GM18519 (cell line): ENCODE measurements at regions not wholly inside any gene's neighbourhood (a gene's known extent, or its start where the extent isn't known, plus 50 kb on each side); places are given as distances from the start of the nearest gene placed in this dataset.
"Not testable (repeated sequence)": the region's sequence is repeated elsewhere in the genome, so short reads cannot be mapped to it uniquely, and the experiment has no call there.

Source experiments
- ATAC-seq: cut with Tn5 transposase; IDR thresholded peaks from one replicate; pipeline ENCODE4 v1.9.1; 2021; ENCODE audit warnings: mild to moderate bottlenecking, moderate library complexity; ENCODE audit not compliant: unreplicated experiment, low FRiP score

DNA sequence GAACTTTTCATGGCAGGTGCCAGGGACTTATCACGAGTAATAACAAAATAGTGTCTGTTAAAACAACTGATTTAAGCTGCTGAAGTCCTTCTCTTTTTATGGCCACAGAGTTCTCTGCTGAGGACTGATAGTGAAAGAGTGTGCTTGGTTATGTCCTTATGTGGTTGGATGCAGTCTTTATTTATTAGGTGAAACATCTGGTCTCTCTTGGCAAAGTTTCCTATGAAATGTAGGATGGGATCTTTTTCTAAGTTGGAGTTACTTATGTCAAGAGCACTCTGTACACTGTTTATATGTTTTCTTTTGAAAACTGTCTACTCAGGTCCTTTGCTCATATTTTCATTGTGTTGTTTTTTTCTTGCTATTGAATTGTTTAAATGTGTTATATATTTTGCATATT is 1816.1 kb upstream of the C9orf72 start:
- ATAC-seq, result no peak

DNA sequence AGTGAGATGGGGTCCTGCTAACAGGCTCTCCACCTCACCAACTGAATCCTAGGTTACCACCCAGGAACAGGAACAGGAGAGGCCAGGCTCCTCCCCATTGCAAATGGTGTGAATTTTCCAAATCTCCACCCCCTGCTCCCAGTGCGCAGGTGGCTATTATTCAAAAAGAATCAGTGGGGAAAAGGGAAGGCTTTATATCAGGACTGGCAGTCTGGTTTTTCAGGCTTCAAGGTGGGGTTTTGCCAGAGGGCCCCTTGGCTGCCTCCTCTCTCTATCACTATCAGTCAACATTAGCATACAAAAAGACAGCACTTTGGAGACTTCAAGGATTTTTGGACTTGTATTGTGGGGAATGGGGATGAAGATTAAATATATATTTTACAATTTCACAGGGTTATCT is 1817.6 kb upstream of the C9orf72 start:
- no peak for ATAC-seq

DNA sequence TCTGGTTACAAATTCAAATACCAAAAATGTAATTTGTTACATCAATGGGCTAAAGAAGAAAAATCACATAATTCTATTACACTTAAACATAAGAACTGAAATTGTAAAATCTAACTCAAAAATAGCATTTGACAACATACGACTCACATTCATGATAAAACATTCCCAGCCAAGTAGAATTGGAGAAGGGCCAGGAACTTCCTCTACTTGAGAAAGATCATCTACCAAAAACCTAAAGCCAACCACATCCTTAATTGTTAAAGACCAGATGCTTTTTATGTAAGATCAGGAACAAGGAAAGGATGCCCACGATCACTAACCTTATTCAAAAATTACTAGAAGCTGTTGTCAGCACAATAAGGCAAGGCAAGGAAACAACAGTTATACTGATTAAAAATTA is 1819.8 kb upstream of the C9orf72 start:
- ATAC-seq, result no peak

GRCh38 chr9:29394855-29395254 is 1821.6 kb upstream of the C9orf72 start:
- ATAC-seq, result no peak

- ATAC-seq, result no peak
These were observed 1823.9 kb upstream of the C9orf72 start for GRCh38 chr9:29397148-29397547.

DNA sequence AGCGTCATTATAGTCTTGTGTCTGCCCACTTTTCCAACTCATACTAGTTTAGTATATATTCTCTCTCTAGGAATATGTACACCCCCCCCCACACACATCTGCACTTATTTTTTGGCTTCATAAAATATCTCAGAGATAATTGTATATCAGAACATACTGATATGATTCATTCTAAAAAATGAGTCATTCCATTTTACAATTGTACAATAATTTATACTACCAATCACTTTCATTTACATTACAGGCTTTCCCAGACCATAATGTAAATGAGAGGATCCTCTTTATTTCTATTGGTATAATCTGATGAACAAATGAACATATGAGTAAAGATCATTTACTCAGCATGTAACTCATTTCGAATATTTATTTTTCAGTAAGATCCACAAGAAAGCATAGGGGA is 1842.9 kb upstream of the C9orf72 start:
- no peak for ATAC-seq

- ATAC-seq, result no peak
These were observed 1849.2 kb upstream of the C9orf72 start for GRCh38 chr9:29422438-29422837.

- ATAC-seq, result no peak
These were observed 1858.9 kb upstream of the C9orf72 start for GRCh38 chr9:29432191-29432590.

- ATAC-seq, result not testable (repeated sequence)
These were observed 1859.4 kb upstream of the C9orf72 start for GRCh38 chr9:29432656-29433055.

GRCh38 chr9:29435368-29435767 is 1862.1 kb upstream of the C9orf72 start:
- no peak for ATAC-seq

- ATAC-seq, result no peak
These were observed 1864.2 kb upstream of the C9orf72 start for GRCh38 chr9:29437526-29437925.

GRCh38 chr9:29439961-29440360 is 1866.7 kb upstream of the C9orf72 start:
- ATAC-seq, result no peak

DNA sequence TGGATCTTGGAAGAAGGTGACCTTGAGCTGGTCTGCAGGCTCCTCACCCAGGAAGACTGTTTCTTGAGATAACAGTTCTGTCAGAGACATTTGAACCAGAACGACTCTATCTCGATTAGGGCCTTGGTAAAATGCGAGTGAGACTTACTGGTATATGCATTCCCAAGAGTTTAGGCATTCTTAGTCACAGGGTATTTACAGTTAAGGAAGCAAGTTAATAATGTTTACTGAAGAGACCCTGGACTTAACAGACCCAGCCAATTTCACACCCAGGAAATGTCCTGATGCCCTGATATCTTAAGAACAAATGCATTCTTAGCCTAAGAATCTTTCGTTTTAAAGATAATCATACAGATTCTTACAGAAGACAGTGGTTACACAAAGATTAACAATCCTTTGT is 1867.2 kb upstream of the C9orf72 start:
- ATAC-seq, result no peak

- ATAC-seq, result no peak
These were observed 1872.5 kb upstream of the C9orf72 start for GRCh38 chr9:29445751-29446150.

DNA sequence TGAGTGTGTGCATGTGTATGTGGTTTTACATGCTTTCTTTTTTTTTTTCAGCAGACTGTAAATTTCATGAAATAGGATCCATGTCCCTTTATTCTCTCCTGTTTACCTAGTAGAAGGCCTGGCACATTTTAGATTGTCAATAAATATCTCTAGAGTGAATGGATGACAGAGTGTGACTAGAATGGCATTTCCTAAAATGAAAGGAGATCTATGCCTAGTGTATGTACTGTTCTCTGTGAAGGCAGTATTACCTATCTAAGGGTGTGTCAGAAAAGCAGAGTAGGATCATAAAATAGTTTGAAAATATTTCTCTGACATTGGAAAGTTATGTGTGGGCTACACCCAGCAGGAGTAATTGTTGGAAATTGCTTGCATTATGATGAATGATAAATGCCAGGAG is 1876.0 kb upstream of the C9orf72 start:
- no peak for ATAC-seq

DNA sequence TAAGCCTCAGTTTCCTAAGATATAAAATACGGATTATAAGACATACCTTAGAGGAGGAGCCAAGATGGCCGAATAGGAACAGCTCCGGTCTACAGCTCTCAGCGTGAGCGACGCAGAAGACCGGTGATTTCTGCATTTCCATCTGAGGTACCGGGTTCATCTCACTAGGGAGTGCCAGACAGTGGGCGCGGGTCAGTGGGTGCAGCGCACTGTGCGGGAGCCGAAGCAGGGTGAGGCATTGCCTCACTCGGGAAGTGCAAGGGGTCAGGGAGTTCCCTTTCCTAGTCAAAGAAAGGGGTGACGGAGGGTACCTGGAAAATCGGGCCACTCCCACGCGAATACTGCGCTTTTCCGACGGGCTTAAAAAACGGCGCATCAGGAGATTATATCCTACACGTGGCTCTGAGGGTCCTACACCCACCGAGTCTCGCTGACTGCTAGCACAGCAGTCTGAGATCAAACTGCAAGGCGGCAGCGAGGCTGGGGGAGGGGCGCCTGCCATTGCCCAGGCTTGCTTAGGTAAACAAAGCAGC is 1877.1 kb upstream of the C9orf72 start:
- not testable (repeated sequence) for ATAC-seq

DNA sequence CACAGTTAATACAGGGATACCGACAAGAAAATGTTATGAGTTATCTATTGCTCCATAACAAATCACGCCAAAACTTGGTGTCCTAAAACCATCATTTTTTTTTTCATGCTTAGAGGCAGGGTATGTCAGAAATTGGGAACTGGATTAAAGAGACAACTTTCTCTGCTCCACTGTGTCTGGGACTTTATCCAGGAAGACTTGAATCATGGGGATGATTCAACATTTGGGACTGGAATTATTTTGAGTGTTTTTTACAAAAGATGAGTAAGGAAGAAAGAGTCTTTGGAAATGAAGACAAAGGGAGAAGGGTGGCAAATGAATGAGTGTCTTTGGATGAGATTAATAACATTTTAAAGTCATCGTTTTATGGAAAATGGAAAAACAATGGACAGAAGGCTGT is 1883.7 kb upstream of the C9orf72 start:
- ATAC-seq, result no peak

DNA sequence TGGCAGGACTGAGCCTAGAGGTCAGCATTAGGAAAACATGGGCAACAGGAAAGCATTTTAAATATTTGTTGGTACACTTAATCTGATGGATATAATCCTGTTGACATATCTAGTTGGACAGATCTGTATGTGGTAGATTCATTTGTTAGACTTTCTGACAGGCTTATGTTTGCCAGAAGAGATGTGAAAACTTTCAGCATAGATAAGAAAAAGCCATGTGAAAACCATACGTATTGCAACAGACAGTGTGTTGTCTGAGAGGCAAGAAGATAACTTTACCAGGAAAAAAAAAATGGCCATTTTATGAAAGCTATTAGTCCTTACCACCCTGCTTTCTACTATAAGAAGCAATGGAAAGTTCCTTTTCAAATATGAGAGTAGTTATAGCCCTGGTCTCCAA is 1902.2 kb upstream of the C9orf72 start:
- ATAC-seq, result no peak

GRCh38 chr9:29511680-29512079 is 1938.4 kb upstream of the C9orf72 start:
- ATAC-seq, result no peak

DNA sequence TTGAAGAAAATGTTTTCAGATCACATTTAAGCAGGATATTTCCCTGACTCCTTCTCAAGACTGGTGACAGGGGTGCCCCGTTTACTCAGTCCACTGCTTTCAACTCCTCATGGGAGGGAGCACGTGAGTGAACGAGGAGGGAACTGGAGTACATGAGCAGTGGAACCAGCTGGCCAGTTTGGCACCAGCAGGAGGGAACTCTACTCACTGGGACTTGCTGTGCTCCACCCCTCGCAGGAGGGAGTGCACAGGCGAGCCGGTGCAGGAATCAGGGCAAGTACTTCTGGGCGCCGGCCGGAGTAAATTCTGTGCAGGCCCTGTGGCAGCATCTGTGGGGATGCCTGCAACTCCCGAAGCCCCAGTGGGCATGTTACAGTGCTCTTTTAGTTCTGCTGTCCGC is 1941.1 kb upstream of the C9orf72 start:
- ATAC-seq, result no peak

GRCh38 chr9:29514862-29515261 is 1941.6 kb upstream of the C9orf72 start:
- ATAC-seq, result no peak

DNA sequence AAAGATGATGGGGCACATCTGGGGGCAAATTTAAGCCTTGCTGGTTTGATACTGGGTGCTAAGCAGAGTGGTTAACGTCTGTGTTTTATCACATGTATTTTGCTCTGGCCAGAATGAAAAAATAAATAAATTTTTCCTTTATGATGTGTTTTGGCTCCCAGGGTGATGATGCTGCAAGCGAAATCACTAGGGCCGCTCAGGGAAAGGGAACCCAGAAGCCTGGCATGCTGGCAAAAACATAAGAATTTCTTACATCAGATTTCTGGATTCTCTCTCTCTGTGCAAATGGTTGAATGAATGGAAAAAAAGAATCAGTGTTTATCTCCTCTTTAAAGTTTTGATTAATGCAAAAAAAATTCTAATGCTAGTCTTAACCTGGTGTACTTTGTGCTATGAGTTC is 1975.2 kb upstream of the C9orf72 start:
- ATAC-seq, result no peak

- ATAC-seq, result no peak
These were observed 1982.2 kb upstream of the C9orf72 start for GRCh38 chr9:29555502-29555901.
